H1 (cell line): ENCODE measurements at regions not wholly inside any gene's neighbourhood (a gene's known extent, or its start where the extent isn't known, plus 50 kb on each side); places are given as distances from the start of the nearest gene placed in this dataset.

Experiments
- CTCF ChIA-PET: fragments of 300-600 bp; sonication (Branson Sonifier 250); formaldehyde crosslinking; loops from one replicate; lab custom pipeline; 2021; ENCODE audit not compliant: partially characterized antibody; lab: Charles Lee
- POLR2A ChIA-PET: fragments of 300-600 bp; sonication (Branson Sonifier 250); formaldehyde crosslinking; loops from one replicate; lab custom pipeline; 2021; ENCODE audit warnings: inconsistent platforms; ENCODE audit not compliant: partially characterized antibody; lab: Charles Lee
- DNase-seq, 2 experiments: peaks; one replicate each; pipeline versions ENCODE4 v3.0.0 to v3.0.0-alpha.2; 2010 to 2022; ENCODE audit warnings: low spot score in 2 of 2, low read depth in 1 of 2, mixed read lengths in 1 of 2
- FAIRE-seq: peaks from 2 replicates; lab custom pipeline; 2011; peaks lifted over from hg19 to GRCh38; lab: Jason Lieb, UNC
- H2AFZ ChIP-seq: 2 replicates; pipeline ENCODE4 v1.8.1; 2012; ENCODE audit warnings: low read length, inconsistent platforms
- H2AK5ac ChIP-seq: 2 replicates; pipeline ENCODE4 v1.6.1; 2013; ENCODE audit warnings: low read depth, low read length
- H2BK120ac ChIP-seq: replicated peaks from 2 replicates; pipeline ENCODE3; 2013; ENCODE audit warnings: low read depth, low read length, inconsistent platforms
- H2BK12ac ChIP-seq: 2 replicates; pipeline ENCODE4 v1.6.1; 2013; ENCODE audit warnings: low read depth, low read length
- H2BK15ac ChIP-seq: 2 replicates; pipeline ENCODE4 v1.6.1; 2013; ENCODE audit warnings: low read length
- H2BK20ac ChIP-seq: 2 replicates; pipeline ENCODE4 v1.6.1; 2013; ENCODE audit warnings: low read length
- H2BK5ac ChIP-seq: 2 replicates; pipeline ENCODE4 v1.6.1; 2013; ENCODE audit warnings: low read depth, low read length
- H3K14ac ChIP-seq: 2 replicates; pipeline ENCODE4 v1.6.1; 2013; ENCODE audit warnings: inconsistent platforms; ENCODE audit not compliant: insufficient read length
- H3K18ac ChIP-seq: 2 replicates; pipeline ENCODE4 v1.6.1; 2013; ENCODE audit warnings: low read length; ENCODE audit errors: extremely low read depth
- H3K23ac ChIP-seq: 2 replicates; pipeline ENCODE4 v1.6.1; 2013; ENCODE audit warnings: inconsistent platforms; ENCODE audit not compliant: insufficient read length
- H3K23me2 ChIP-seq: 2 replicates; pipeline ENCODE4 v1.6.1; 2013; ENCODE audit warnings: low read depth, low read length
- H3K27ac ChIP-seq: 2 replicates; pipeline ENCODE4 v1.6.1; 2011; ENCODE audit warnings: low read depth, low read length, inconsistent platforms
- H3K27me3 ChIP-seq, 4 experiments: replicated peaks in 1 of 4; 1 replicate in 1 of 4; 2 replicates in 3 of 4; pipeline versions ENCODE4 v1.6.1 to v1.8.1; 2011 to 2013; ENCODE audit warnings: low read length in 3 of 4, mild to moderate bottlenecking in 3 of 4, inconsistent platforms in 2 of 4, mixed read lengths in 2 of 4, moderate library complexity in 1 of 4; ENCODE audit not compliant: control insufficient read depth in 3 of 4, insufficient read depth in 3 of 4; ENCODE audit errors: extremely low read depth in 1 of 4
- H3K36me3 ChIP-seq, 4 experiments: 2 replicates each; pipeline versions ENCODE4 v1.6.1 to v1.8.1; 2011 to 2013; ENCODE audit warnings: mild to moderate bottlenecking in 4 of 4, low read length in 3 of 4, moderate library complexity in 2 of 4, control low read depth in 1 of 4, inconsistent platforms in 1 of 4; ENCODE audit not compliant: insufficient read depth in 4 of 4, control insufficient read depth in 2 of 4
- H3K4ac ChIP-seq: replicated peaks from 2 replicates; pipeline ENCODE3; 2013; ENCODE audit warnings: low read length, low read depth, mixed read lengths, inconsistent platforms; ENCODE audit not compliant: insufficient read length
- H3K4me1 ChIP-seq, 4 experiments: replicated peaks in 1 of 4; 1 replicate in 1 of 4; 2 replicates in 3 of 4; pipeline versions ENCODE4 v1.6.1 to v1.8.1; 2011 to 2013; ENCODE audit warnings: low read length in 3 of 4, inconsistent platforms in 2 of 4, mixed read lengths in 1 of 4; ENCODE audit not compliant: insufficient read depth in 4 of 4, control insufficient read depth in 3 of 4
- H3K4me2 ChIP-seq, 2 experiments: 2 replicates each; pipeline versions ENCODE4 v1.6.1 to v1.8.1; 2011 to 2013; ENCODE audit warnings: low read depth in 2 of 2, low read length in 2 of 2, control low read depth in 1 of 2, inconsistent platforms in 1 of 2, mild to moderate bottlenecking in 1 of 2; ENCODE audit not compliant: insufficient read depth in 1 of 2
- H3K4me3 ChIP-seq, 4 experiments: fragments of 200-600, 300-600 bp in 1 of 4; sonication (generic), shearing (Covaris generic), sonication (Bioruptor Twin) in 1 of 4; 2 replicates each; pipeline versions ENCODE4 v1.5.1 to v1.8.1; 2011 to 2016; ENCODE audit warnings: low read length in 4 of 4, low read depth in 3 of 4, control low read depth in 2 of 4, inconsistent platforms in 2 of 4, mild to moderate bottlenecking in 2 of 4, mixed read lengths in 1 of 4, moderate library complexity in 1 of 4; ENCODE audit not compliant: insufficient read depth in 2 of 4; ENCODE audit errors: extremely low read depth in 1 of 4
- H3K56ac ChIP-seq: replicated peaks from 2 replicates; pipeline ENCODE3; 2013; ENCODE audit warnings: low read depth, mild to moderate bottlenecking, mixed read lengths, low read length, inconsistent platforms; ENCODE audit not compliant: insufficient read length
- H3K79me1 ChIP-seq: 2 replicates; pipeline ENCODE4 v1.6.1; 2013; ENCODE audit warnings: low read depth, low read length, control low read depth
- H3K79me2 ChIP-seq, 2 experiments: 2 replicates each; pipeline versions ENCODE4 v1.6.1 to v1.8.1; 2012 to 2013; ENCODE audit warnings: low read length in 2 of 2, mild to moderate bottlenecking in 2 of 2, inconsistent platforms in 1 of 2; ENCODE audit not compliant: insufficient read depth in 2 of 2, control insufficient read depth in 1 of 2
- H3K9ac ChIP-seq, 4 experiments: replicated peaks in 1 of 4; 1 replicate in 1 of 4; 2 replicates in 3 of 4; pipeline versions ENCODE4 v1.6.1 to v1.8.1; 2011 to 2013; ENCODE audit warnings: low read depth in 3 of 4, low read length in 3 of 4, control low read depth in 2 of 4, mild to moderate bottlenecking in 2 of 4, moderate library complexity in 2 of 4, inconsistent platforms in 1 of 4; ENCODE audit errors: extremely low read depth in 1 of 4
- H3K9me3 ChIP-seq, 2 experiments: 2 replicates each; pipeline versions ENCODE4 v1.6.1 to v1.8.1; 2012 to 2013; ENCODE audit warnings: mild to moderate bottlenecking in 2 of 2, moderate library complexity in 2 of 2, control low read depth in 1 of 2, inconsistent platforms in 1 of 2, low read depth in 1 of 2, low read length in 1 of 2, mixed read lengths in 1 of 2; ENCODE audit not compliant: insufficient read depth in 2 of 2
- H4K20me1 ChIP-seq, 2 experiments: replicated peaks in 1 of 2; 2 replicates each; pipeline versions ENCODE3 to v1.8.1; 2011 to 2013; ENCODE audit warnings: inconsistent platforms in 2 of 2, low read length in 2 of 2, mild to moderate bottlenecking in 1 of 2; ENCODE audit not compliant: insufficient read depth in 2 of 2, control insufficient read depth in 1 of 2
- H4K5ac ChIP-seq: 2 replicates; pipeline ENCODE4 v1.6.1; 2013; ENCODE audit warnings: low read length, low read depth, mixed read lengths, inconsistent platforms; ENCODE audit not compliant: insufficient read length
- H4K8ac ChIP-seq: 2 replicates; pipeline ENCODE4 v1.8.0; 2013; ENCODE audit warnings: mild to moderate bottlenecking, moderate library complexity, low read length, inconsistent platforms; ENCODE audit not compliant: insufficient read depth; ENCODE audit errors: extremely low read depth
- H4K91ac ChIP-seq: replicated peaks from 2 replicates; pipeline ENCODE3; 2013; ENCODE audit warnings: low read length, mixed read lengths, inconsistent platforms; ENCODE audit not compliant: insufficient read length
- ASH2L ChIP-seq: fragments of 200-600, 300-600 bp; sonication (generic); IDR thresholded peaks from one replicate; pipeline ENCODE4 v1.7.1; 2017; ENCODE audit warnings: low read length
- ATF3 ChIP-seq: IDR thresholded peaks from 2 replicates; pipeline ENCODE4 v1.6.1; 2011; ENCODE audit warnings: low read depth, mild to moderate bottlenecking, low read length; ENCODE audit not compliant: insufficient read depth
- BACH1 ChIP-seq: IDR thresholded peaks from 2 replicates; pipeline ENCODE4 v1.6.1; 2012; ENCODE audit warnings: low read length, improper control_type of control experiment
- CBX8 ChIP-seq: fragments of 300-800, 300-1000 bp; sonication (generic); IDR thresholded peaks from 2 replicates; pipeline ENCODE4 v1.7.1; 2016; ENCODE audit warnings: low read depth, low read length, borderline replicate concordance
- CHD1 ChIP-seq: IDR thresholded peaks from 2 replicates; pipeline ENCODE4 v1.6.1; 2012; ENCODE audit warnings: low read depth, low read length, improper control_type of control experiment
- CTBP2 ChIP-seq: IDR thresholded peaks from 2 replicates; pipeline ENCODE4 v1.7.0; 2011; ENCODE audit warnings: borderline replicate concordance, mild to moderate bottlenecking, moderate library complexity, mixed read lengths, low read length; ENCODE audit not compliant: insufficient read depth, insufficient read length
- JUN ChIP-seq: IDR thresholded peaks from 2 replicates; pipeline ENCODE4 v1.6.1; 2011; ENCODE audit warnings: low read depth, mild to moderate bottlenecking, improper control_type of control experiment, low read length
- KDM1A ChIP-seq: fragments of 200-600, 300-600 bp; sonication (generic); IDR thresholded peaks from 2 replicates; pipeline ENCODE4 v1.7.1; 2016; ENCODE audit warnings: mild to moderate bottlenecking, low read length, borderline replicate concordance
- RBBP5 ChIP-seq: IDR thresholded peaks from 2 replicates; pipeline ENCODE4 v1.7.1; 2012; ENCODE audit warnings: low read depth, mild to moderate bottlenecking, inconsistent platforms, low read length, moderate library complexity, borderline replicate concordance
- USF2 ChIP-seq: IDR thresholded peaks from 2 replicates; pipeline ENCODE4 v1.6.1; 2011; ENCODE audit warnings: low read length, improper control_type of control experiment

GRCh38 chrX:141969706-141970105 is 66.0 kb downstream of the MAGEC1 start:
- no peak overlapping the region for H3K9ac ChIP-seq
- H2BK120ac ChIP-seq: no peak overlapping the region
- H3K23me2 ChIP-seq: no peaks in the 10 kb centered on the region
- H4K91ac ChIP-seq: no peak overlapping the region
- H4K8ac ChIP-seq: no peak overlapping the region
- no peak overlapping the region for H3K18ac ChIP-seq
- H3K4me2 ChIP-seq: no peak overlapping the region
- TF ChIP-seq CBX8 (no peak), BACH1 (no peak), RBBP5 (no peak), USF2 (no peak), CHD1 (no peak), KDM1A (no peak), ATF3 (no peak), ASH2L (no peak), CTBP2 (no peak), JUN (no peak)
- TF ChIP-seq, all 59 proteins: peak for 0
- Histone ChIP-seq H3K4me1 (no peaks in the 10 kb centered on the region), H2BK20ac (no peak overlapping the region), H2BK15ac (no peak overlapping the region), H3K36me3 (no peaks in the 10 kb centered on the region), H4K5ac (no peak overlapping the region), H2BK12ac (no peak overlapping the region), H4K20me1 (no peaks in the 10 kb centered on the region), H3K9me3 (no peaks in the 10 kb centered on the region), H3K27ac (no peak overlapping the region), H3K27me3 (no peaks in the 10 kb centered on the region), H3K23ac (no peak overlapping the region), H3K56ac (no peak overlapping the region), H2AK5ac (no peak overlapping the region), H3K14ac (no peak overlapping the region), H3K4me3 (no peak overlapping the region), H3K79me1 (no peaks in the 10 kb centered on the region), H3K79me2 (no peaks in the 10 kb centered on the region), H2AFZ (no peak overlapping the region), H3K4ac (no peak overlapping the region), H2BK5ac (no peak overlapping the region)
- ChIA-PET POLR2A (no interaction called here), CTCF (no interaction called here)
- DNase-seq (no peak), FAIRE-seq (no peak)
